ENCODE measurements at regions not wholly inside any gene's neighbourhood (a gene's known extent, or its start where the extent isn't known, plus 50 kb on each side); places are given as distances from the start of the nearest gene placed in this dataset.
"Not testable (repeated sequence)": the region's sequence is repeated elsewhere in the genome, so short reads cannot be mapped to it uniquely, and the experiment has no call there.

GRCh38 chr21:27768046-27768637, 801.3 kb upstream of the ADAMTS5 start:
- not testable (repeated sequence) for ATAC-seq; DNase-seq (ENCODE audit: low spot score)

GRCh38 chr21:27764056-27764455, 797.2 kb upstream of the ADAMTS5 start:
- ATAC-seq: no peak
- no peak for DNase-seq (ENCODE audit: low spot score)

- no peak for DNase-seq (ENCODE audit: low spot score)
- no peak for ATAC-seq
Measured at GRCh38 chr21:27761623-27762022, 794.7 kb upstream of the ADAMTS5 start.

- ATAC-seq: no peak
Measured at GRCh38 chr21:27759820-27760219, 792.9 kb upstream of the ADAMTS5 start.

GRCh38 chr21:27759091-27759659, 792.3 kb upstream of the ADAMTS5 start:
- DNase-seq (ENCODE audit: low spot score) (peak; percentile 62), ATAC-seq (peak; percentile 99)

More at GRCh38 chr21:27759820-27760219, 792.9 kb upstream of the ADAMTS5 start:
- DNase-seq (ENCODE audit: low spot score): no peak

GRCh38 chr21:27756191-27756590, 789.3 kb upstream of the ADAMTS5 start:
- no peak for ATAC-seq

GRCh38 chr21:27743971-27744564, 777.2 kb upstream of the ADAMTS5 start:
- ATAC-seq (peak; percentile 60), DNase-seq (ENCODE audit: low spot score) (no peak)

More at GRCh38 chr21:27756191-27756590, 789.3 kb upstream of the ADAMTS5 start:
- DNase-seq (ENCODE audit: low spot score): no peak

GRCh38 chr21:27741736-27742135, 774.8 kb upstream of the ADAMTS5 start:
- ATAC-seq (peak; percentile 74), DNase-seq (ENCODE audit: low spot score) (no peak)

- DNase-seq (ENCODE audit: low spot score): no peak
- no peak for ATAC-seq
Measured at GRCh38 chr21:27740084-27740483, 773.2 kb upstream of the ADAMTS5 start.

GRCh38 chr21:27739187-27739586, 772.3 kb upstream of the ADAMTS5 start:
- ATAC-seq (no peak), DNase-seq (ENCODE audit: low spot score) (no peak)

- DNase-seq (ENCODE audit: low spot score): no peak
- ATAC-seq: no peak
Measured at GRCh38 chr21:27735699-27736098, 768.8 kb upstream of the ADAMTS5 start.

- ATAC-seq (no peak), DNase-seq (ENCODE audit: low spot score) (no peak)
Measured at GRCh38 chr21:27734146-27734545, 767.3 kb upstream of the ADAMTS5 start.

GRCh38 chr21:27725916-27726315, 759.0 kb upstream of the ADAMTS5 start:
- ATAC-seq: no peak

GRCh38 chr21:27722095-27722494, 755.2 kb upstream of the ADAMTS5 start:
- ATAC-seq (no peak), DNase-seq (ENCODE audit: low spot score) (no peak)

More at GRCh38 chr21:27725916-27726315, 759.0 kb upstream of the ADAMTS5 start:
- DNase-seq (ENCODE audit: low spot score): no peak

GRCh38 chr21:27721675-27722074, 754.8 kb upstream of the ADAMTS5 start:
- no peak for DNase-seq (ENCODE audit: low spot score)

GRCh38 chr21:27719226-27719625, 752.3 kb upstream of the ADAMTS5 start:
- DNase-seq (ENCODE audit: low spot score) (no peak), ATAC-seq (no peak)

More at GRCh38 chr21:27721675-27722074, 754.8 kb upstream of the ADAMTS5 start:
- ATAC-seq: no peak

GRCh38 chr21:27715131-27715530, 748.2 kb upstream of the ADAMTS5 start:
- DNase-seq (ENCODE audit: low spot score) (no peak), ATAC-seq (no peak)

- ATAC-seq: no peak
- DNase-seq (ENCODE audit: low spot score): no peak
Measured at GRCh38 chr21:27713154-27714109, 746.5 kb upstream of the ADAMTS5 start.

GRCh38 chr21:27704567-27705166, 737.8 kb upstream of the ADAMTS5 start:
- DNase-seq (ENCODE audit: low spot score): no peak

GRCh38 chr21:27703791-27704190, 736.9 kb upstream of the ADAMTS5 start:
- DNase-seq (ENCODE audit: low spot score): no peak
- ATAC-seq: no peak

More at GRCh38 chr21:27704567-27705166, 737.8 kb upstream of the ADAMTS5 start:
- peak; percentile 71 for ATAC-seq
